ENCODE measurements at regions not wholly inside any gene's neighbourhood (a gene's known extent, or its start where the extent isn't known, plus 50 kb on each side); places are given as distances from the start of the nearest gene placed in this dataset.

DNA sequence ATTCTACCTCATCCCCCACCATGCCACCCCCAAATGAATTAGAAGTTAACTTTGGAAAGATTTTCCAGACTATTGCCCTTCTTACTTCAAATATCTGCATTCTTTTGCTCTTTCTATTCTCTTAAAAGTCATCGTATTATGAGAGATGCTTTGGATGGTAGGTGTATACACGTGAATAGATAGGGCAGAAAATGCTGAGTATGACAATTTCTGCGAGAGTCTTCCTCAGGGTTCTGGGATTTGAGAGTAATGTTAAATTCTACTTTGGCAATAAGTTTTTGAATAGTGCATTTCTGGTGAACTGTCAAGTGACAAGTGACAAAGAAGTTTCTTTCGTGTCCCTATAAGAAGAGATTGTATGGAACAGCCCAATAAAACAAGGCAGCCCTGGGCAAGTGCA, 137.6 kb upstream of the DSEL start:
- ChIA-PET CTCF (no interaction called here), POLR2A (no interaction called here)
- H3K27me3 ChIP-seq (replicated peaks in 2 of 5; ENCODE audit: control insufficient read depth in 4 of 5, insufficient read depth in 5 of 5, low read length in 4 of 5) = peaks cover 0 to 1% (median 0%) of the 10 kb centered on the region in 5 experiments
- no peak for DNase-seq
- no peak overlapping the region for H3K4me3 ChIP-seq (ENCODE audit: control insufficient read depth in 1 of 7, extremely low read depth in 1 of 7, insufficient read depth in 4 of 7, low read depth in 2 of 7, low read length in 6 of 7)
- H3K27ac ChIP-seq (ENCODE audit: insufficient read depth in 1 of 2, low read depth in 1 of 2, low read length in 2 of 2, poor library complexity in 1 of 2, severe bottlenecking in 2 of 2) = no peak overlapping the region
- no peaks in the 10 kb centered on the region for H3K4me1 ChIP-seq (ENCODE audit: control extremely low read depth in 1 of 4, control insufficient read depth in 4 of 4, insufficient read depth in 4 of 4, low read length in 3 of 4)
- no peaks in the 10 kb centered on the region for H3K36me3 ChIP-seq (ENCODE audit: control insufficient read depth in 4 of 4, insufficient read depth in 4 of 4, low read length in 3 of 4)
- no peaks in the 10 kb centered on the region for H3K9me3 ChIP-seq (ENCODE audit: control extremely low read depth in 1 of 5, control insufficient read depth in 4 of 5, insufficient read depth in 2 of 5, low read depth in 1 of 5, low read length in 4 of 5)
- 92% methylated on average over 2 of the region's 4 CpGs for WGBS (ENCODE audit: insufficient coverage)

DNA sequence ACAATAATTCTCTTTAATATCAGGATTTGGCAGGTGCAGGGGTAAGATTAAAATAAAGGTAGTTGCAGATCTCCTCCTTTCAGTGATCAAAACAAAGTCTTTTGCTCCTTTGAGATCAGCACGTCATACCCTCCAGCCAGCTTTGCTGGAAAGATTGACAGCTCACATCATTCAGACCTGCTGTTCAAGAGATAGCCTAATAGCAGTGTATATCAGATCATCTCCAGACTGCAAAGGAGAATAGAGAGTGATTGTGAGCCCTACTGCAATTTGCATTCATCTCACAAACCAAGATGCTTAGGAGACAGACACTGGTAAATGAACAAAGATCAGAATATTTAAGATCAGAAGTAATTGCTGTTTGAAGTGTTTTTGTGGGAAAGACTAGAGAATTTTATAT, 135.8 kb upstream of the DSEL start:
- no peaks in the 10 kb centered on the region for H3K36me3 ChIP-seq (ENCODE audit: control insufficient read depth in 4 of 4, insufficient read depth in 4 of 4, low read length in 3 of 4)
- 43% methylated on average over 1 of the region's 1 CpG for WGBS (ENCODE audit: insufficient coverage)
- POLR2A ChIA-PET = no interaction called here
- H3K27me3 ChIP-seq (replicated peaks in 2 of 5; ENCODE audit: control insufficient read depth in 4 of 5, insufficient read depth in 5 of 5, low read length in 4 of 5) = peaks cover 0 to 1% (median 0%) of the 10 kb centered on the region in 5 experiments
- CTCF ChIA-PET = no interaction called here
- no peaks in the 10 kb centered on the region for H3K9me3 ChIP-seq (ENCODE audit: control extremely low read depth in 1 of 5, control insufficient read depth in 4 of 5, insufficient read depth in 2 of 5, low read depth in 1 of 5, low read length in 4 of 5)
- H3K4me3 ChIP-seq (ENCODE audit: control insufficient read depth in 1 of 7, extremely low read depth in 1 of 7, insufficient read depth in 4 of 7, low read depth in 2 of 7, low read length in 6 of 7) = no peak overlapping the region
- no peak overlapping the region for H3K27ac ChIP-seq (ENCODE audit: insufficient read depth in 1 of 2, low read depth in 1 of 2, low read length in 2 of 2, poor library complexity in 1 of 2, severe bottlenecking in 2 of 2)
- DNase-seq = no peak
- H3K4me1 ChIP-seq (ENCODE audit: control extremely low read depth in 1 of 4, control insufficient read depth in 4 of 4, insufficient read depth in 4 of 4, low read length in 3 of 4) = no peaks in the 10 kb centered on the region

DNA sequence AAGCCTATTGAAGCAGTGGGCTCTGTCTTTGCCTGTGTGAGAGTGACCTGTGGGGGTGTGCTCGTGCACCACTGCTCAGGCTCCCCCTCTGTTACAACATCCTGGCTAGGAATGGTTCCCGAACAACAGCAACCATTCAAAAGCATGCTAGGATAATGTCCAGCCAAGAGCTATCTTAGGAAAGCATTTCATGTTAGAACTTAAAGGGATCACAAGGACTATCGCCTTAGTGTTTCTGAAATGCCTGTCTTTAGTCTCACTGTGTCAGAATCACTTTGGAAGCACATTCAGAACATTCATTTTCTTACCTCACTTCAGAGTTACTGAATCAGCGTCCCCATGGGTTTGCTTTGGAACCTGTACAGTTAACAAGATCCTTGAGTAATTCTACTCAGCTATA, 134.9 kb upstream of the DSEL start:
- ChIA-PET POLR2A (no interaction called here), CTCF (no interaction called here)
- no peak overlapping the region for H3K27ac ChIP-seq (ENCODE audit: insufficient read depth in 1 of 2, low read depth in 1 of 2, low read length in 2 of 2, poor library complexity in 1 of 2, severe bottlenecking in 2 of 2)
- no peaks in the 10 kb centered on the region for H3K4me1 ChIP-seq (ENCODE audit: control extremely low read depth in 1 of 4, control insufficient read depth in 4 of 4, insufficient read depth in 4 of 4, low read length in 3 of 4)
- H3K36me3 ChIP-seq (ENCODE audit: control insufficient read depth in 4 of 4, insufficient read depth in 4 of 4, low read length in 3 of 4) = no peaks in the 10 kb centered on the region
- no peak overlapping the region for H3K4me3 ChIP-seq (ENCODE audit: control insufficient read depth in 1 of 7, extremely low read depth in 1 of 7, insufficient read depth in 4 of 7, low read depth in 2 of 7, low read length in 6 of 7)
- no peaks in the 10 kb centered on the region for H3K9me3 ChIP-seq (ENCODE audit: control extremely low read depth in 1 of 5, control insufficient read depth in 4 of 5, insufficient read depth in 2 of 5, low read depth in 1 of 5, low read length in 4 of 5)
- WGBS (ENCODE audit: insufficient coverage) = 52% methylated on average over 4 of the region's 4 CpGs
- no peak for DNase-seq
- peaks cover 0 to 1% (median 0%) of the 10 kb centered on the region in 5 experiments for H3K27me3 ChIP-seq (replicated peaks in 2 of 5; ENCODE audit: control insufficient read depth in 4 of 5, insufficient read depth in 5 of 5, low read length in 4 of 5)

DNA sequence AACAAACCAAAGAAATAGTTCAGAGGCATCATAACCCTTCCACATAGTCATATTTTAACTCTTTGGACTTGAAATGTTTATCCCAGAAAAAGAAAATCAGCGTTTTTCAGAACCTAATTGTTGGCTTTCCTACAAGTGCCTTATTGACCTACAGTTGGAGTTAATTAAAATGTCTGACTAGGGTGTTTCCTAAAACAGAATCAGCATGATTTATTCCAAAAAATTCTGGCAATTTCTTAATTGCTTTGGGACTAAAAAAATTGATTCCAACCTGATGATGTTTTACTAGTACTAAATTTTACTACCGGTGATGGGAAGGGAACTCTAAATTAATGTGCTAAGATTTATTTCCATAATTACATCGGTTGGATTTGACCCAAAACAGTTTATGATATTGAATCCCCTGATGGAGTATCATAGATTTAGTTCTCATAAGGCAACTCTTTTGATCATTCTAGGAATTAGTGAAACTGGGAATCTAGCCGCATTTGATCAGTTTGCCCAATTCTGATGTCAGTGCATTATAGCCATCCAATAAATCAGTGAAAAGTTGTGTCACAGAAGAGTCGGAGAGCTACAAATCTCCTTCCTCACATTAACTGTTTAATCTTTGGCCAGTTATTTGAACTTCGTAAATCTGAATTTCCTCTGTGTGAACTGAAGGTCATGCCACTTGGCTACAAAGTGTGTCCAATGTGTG, 134.3 kb upstream of the DSEL start:
- Histone ChIP-seq H3K4me1 (ENCODE audit: control extremely low read depth in 1 of 4, control insufficient read depth in 4 of 4, insufficient read depth in 4 of 4, low read length in 3 of 4) (no peaks in the 10 kb centered on the region), H3K9me3 (ENCODE audit: control extremely low read depth in 1 of 5, control insufficient read depth in 4 of 5, insufficient read depth in 2 of 5, low read depth in 1 of 5, low read length in 4 of 5) (no peaks in the 10 kb centered on the region), H3K4me3 (ENCODE audit: control insufficient read depth in 1 of 7, extremely low read depth in 1 of 7, insufficient read depth in 4 of 7, low read depth in 2 of 7, low read length in 6 of 7) (no peak overlapping the region), H3K27ac (ENCODE audit: insufficient read depth in 1 of 2, low read depth in 1 of 2, low read length in 2 of 2, poor library complexity in 1 of 2, severe bottlenecking in 2 of 2) (no peak overlapping the region), H3K36me3 (ENCODE audit: control insufficient read depth in 4 of 4, insufficient read depth in 4 of 4, low read length in 3 of 4) (no peaks in the 10 kb centered on the region), H3K27me3 (replicated peaks in 2 of 5; ENCODE audit: control insufficient read depth in 4 of 5, insufficient read depth in 5 of 5, low read length in 4 of 5) (peaks cover 0 to 1% (median 0%) of the 10 kb centered on the region in 5 experiments)
- no peak for DNase-seq
- ChIA-PET CTCF (no interaction called here), POLR2A (no interaction called here)
- 90% methylated on average over 4 of the region's 6 CpGs for WGBS (ENCODE audit: insufficient coverage)

DNA sequence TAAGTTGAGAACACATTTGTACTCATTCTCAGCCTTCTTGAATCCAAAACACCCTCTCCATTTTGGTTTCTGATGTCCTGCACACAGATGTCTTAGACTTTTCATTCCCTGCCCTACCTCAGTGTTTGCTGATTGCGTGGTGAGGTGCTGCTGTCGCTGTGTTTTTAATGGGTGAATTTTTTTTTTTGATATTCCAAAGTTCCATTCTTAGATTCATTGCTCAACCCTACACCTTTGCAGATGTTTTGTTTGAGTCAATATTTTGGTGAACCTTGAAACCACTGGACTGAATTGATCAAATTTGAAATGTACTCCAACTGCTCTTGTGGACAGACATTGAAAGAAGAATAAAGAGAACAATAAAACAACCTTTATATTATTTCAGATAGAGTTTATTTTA, 130.4 kb upstream of the DSEL start:
- Histone ChIP-seq H3K36me3 (ENCODE audit: control insufficient read depth in 4 of 4, insufficient read depth in 4 of 4, low read length in 3 of 4) (no peaks in the 10 kb centered on the region), H3K27ac (ENCODE audit: insufficient read depth in 1 of 2, low read depth in 1 of 2, low read length in 2 of 2, poor library complexity in 1 of 2, severe bottlenecking in 2 of 2) (no peak overlapping the region), H3K9me3 (ENCODE audit: control extremely low read depth in 1 of 5, control insufficient read depth in 4 of 5, insufficient read depth in 2 of 5, low read depth in 1 of 5, low read length in 4 of 5) (no peaks in the 10 kb centered on the region), H3K4me3 (ENCODE audit: control insufficient read depth in 1 of 7, extremely low read depth in 1 of 7, insufficient read depth in 4 of 7, low read depth in 2 of 7, low read length in 6 of 7) (no peak overlapping the region), H3K27me3 (replicated peaks in 2 of 5; ENCODE audit: control insufficient read depth in 4 of 5, insufficient read depth in 5 of 5, low read length in 4 of 5) (peaks cover 0 to 1% (median 0%) of the 10 kb centered on the region in 5 experiments), H3K4me1 (ENCODE audit: control extremely low read depth in 1 of 4, control insufficient read depth in 4 of 4, insufficient read depth in 4 of 4, low read length in 3 of 4) (no peaks in the 10 kb centered on the region)
- POLR2A ChIA-PET = no interaction called here
- CTCF ChIA-PET = no interaction called here
- WGBS (ENCODE audit: insufficient coverage) = no CpG with 5 or more reads among the region's 2 CpGs
- no peak for DNase-seq

DNA sequence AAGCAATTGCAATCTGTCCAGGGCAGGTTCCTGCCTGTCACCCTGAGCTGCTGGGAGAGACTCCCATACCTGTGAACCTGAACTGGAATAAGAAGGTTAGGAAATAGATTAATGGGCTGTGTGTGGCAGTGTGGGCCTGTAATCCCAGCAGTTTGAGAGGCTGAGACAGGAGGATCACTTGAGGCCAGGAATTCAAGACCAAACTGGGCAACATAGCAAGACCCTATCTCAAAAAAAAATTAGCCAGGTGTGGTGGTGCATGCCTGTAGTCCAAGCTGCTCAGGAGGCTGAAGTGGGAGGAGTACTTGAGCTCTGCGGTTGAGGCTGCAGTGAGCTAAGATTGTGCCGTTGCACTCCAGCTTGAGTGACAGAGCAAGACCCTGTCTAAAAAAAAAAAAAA, 127.7 kb upstream of the DSEL start:
- CTCF ChIA-PET = no interaction called here
- H3K9me3 ChIP-seq (ENCODE audit: control extremely low read depth in 1 of 5, control insufficient read depth in 4 of 5, insufficient read depth in 2 of 5, low read depth in 1 of 5, low read length in 4 of 5) = no peaks in the 10 kb centered on the region

DNA sequence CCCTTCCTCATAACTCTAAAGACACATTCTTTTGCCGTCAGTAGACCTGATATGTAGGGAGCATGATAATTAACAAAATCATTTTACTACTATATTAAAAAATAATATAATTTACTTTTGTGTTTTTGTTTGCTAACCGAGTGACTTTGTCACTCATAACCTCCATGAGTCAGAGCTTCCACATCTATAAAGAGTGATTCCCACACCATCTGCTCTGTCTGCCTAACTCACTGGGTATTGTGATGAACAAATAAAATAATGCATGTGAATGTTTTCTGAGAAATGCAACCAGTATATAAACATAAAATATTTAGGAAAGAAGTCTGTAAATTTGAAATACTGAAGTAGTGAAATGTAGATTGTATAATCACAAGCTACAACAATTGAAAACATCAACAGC, 123.4 kb upstream of the DSEL start:
- Histone ChIP-seq H3K27ac (ENCODE audit: insufficient read depth in 1 of 2, low read depth in 1 of 2, low read length in 2 of 2, poor library complexity in 1 of 2, severe bottlenecking in 2 of 2) (no peak overlapping the region), H3K27me3 (replicated peaks in 2 of 5; ENCODE audit: control insufficient read depth in 4 of 5, insufficient read depth in 5 of 5, low read length in 4 of 5) (no peaks in the 10 kb centered on the region), H3K36me3 (ENCODE audit: control insufficient read depth in 4 of 4, insufficient read depth in 4 of 4, low read length in 3 of 4) (no peaks in the 10 kb centered on the region), H3K9me3 (ENCODE audit: control extremely low read depth in 1 of 5, control insufficient read depth in 4 of 5, insufficient read depth in 2 of 5, low read depth in 1 of 5, low read length in 4 of 5) (no peaks in the 10 kb centered on the region), H3K4me1 (ENCODE audit: control extremely low read depth in 1 of 4, control insufficient read depth in 4 of 4, insufficient read depth in 4 of 4, low read length in 3 of 4) (no peaks in the 10 kb centered on the region), H3K4me3 (ENCODE audit: control insufficient read depth in 1 of 7, extremely low read depth in 1 of 7, insufficient read depth in 4 of 7, low read depth in 2 of 7, low read length in 6 of 7) (no peak overlapping the region)
- no peak for DNase-seq
- CTCF ChIA-PET = no interaction called here
- POLR2A ChIA-PET = no interaction called here
- no CpG with 5 or more reads among the region's 2 CpGs for WGBS (ENCODE audit: insufficient coverage)

More for the DNA sequence above, 127.7 kb upstream of the DSEL start:
- 100% methylated on average over 1 of the region's 2 CpGs for WGBS (ENCODE audit: insufficient coverage)
- no peaks in the 10 kb centered on the region for H3K36me3 ChIP-seq (ENCODE audit: control insufficient read depth in 4 of 4, insufficient read depth in 4 of 4, low read length in 3 of 4)
- no peaks in the 10 kb centered on the region for H3K4me1 ChIP-seq (ENCODE audit: control extremely low read depth in 1 of 4, control insufficient read depth in 4 of 4, insufficient read depth in 4 of 4, low read length in 3 of 4)
- no peak for DNase-seq
- H3K27ac ChIP-seq (ENCODE audit: insufficient read depth in 1 of 2, low read depth in 1 of 2, low read length in 2 of 2, poor library complexity in 1 of 2, severe bottlenecking in 2 of 2) = no peak overlapping the region
- H3K27me3 ChIP-seq (replicated peaks in 2 of 5; ENCODE audit: control insufficient read depth in 4 of 5, insufficient read depth in 5 of 5, low read length in 4 of 5) = no peaks in the 10 kb centered on the region
- POLR2A ChIA-PET = no interaction called here
- no peak overlapping the region for H3K4me3 ChIP-seq (ENCODE audit: control insufficient read depth in 1 of 7, extremely low read depth in 1 of 7, insufficient read depth in 4 of 7, low read depth in 2 of 7, low read length in 6 of 7)
